ENCODE measurements at regions not wholly inside any gene's neighbourhood (a gene's known extent, or its start where the extent isn't known, plus 50 kb on each side); places are given as distances from the start of the nearest gene placed in this dataset.
"Not testable (repeated sequence)": the region's sequence is repeated elsewhere in the genome, so short reads cannot be mapped to it uniquely, and the experiment has no call there.

DNA sequence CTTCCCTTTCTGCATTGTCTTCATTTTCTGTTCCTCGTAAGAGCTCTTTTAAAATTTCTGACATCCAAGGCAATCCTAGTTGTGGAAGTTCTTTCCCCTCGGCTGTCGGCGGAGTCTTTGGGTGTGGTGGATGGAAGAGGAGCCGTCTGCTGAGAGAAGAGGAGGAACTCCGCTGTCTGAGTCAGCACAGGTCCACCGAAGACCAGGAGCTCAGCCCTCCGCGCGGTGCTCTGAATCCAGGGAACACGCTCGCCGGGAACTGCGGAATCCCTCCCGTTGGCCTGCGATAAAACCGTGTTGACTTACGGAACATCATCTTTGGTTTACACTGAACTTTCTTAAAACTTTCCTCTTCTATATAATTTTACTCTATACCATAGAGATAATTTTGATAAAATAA lies 100.7 kb upstream of the IRX4 start:
- H3K27me3 ChIP-seq, result no peaks in the 10 kb centered on the region
- no peaks in the 10 kb centered on the region for H3K9me3 ChIP-seq
- TF ChIP-seq, protein P1, sequence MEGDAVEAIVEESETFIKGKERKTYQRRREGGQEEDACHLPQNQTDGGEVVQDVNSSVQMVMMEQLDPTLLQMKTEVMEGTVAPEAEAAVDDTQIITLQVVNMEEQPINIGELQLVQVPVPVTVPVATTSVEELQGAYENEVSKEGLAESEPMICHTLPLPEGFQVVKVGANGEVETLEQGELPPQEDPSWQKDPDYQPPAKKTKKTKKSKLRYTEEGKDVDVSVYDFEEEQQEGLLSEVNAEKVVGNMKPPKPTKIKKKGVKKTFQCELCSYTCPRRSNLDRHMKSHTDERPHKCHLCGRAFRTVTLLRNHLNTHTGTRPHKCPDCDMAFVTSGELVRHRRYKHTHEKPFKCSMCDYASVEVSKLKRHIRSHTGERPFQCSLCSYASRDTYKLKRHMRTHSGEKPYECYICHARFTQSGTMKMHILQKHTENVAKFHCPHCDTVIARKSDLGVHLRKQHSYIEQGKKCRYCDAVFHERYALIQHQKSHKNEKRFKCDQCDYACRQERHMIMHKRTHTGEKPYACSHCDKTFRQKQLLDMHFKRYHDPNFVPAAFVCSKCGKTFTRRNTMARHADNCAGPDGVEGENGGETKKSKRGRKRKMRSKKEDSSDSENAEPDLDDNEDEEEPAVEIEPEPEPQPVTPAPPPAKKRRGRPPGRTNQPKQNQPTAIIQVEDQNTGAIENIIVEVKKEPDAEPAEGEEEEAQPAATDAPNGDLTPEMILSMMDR (IDR thresholded peaks at IDR 0.05), result no peak
- TF ChIP-seq POLR2AphosphoS5 (IDR thresholded peaks at IDR 0.05) (no peak), POLR2A (IDR thresholded peaks at IDR 0.05) (no peak), EP300 (IDR thresholded peaks at IDR 0.05) (no peak)
- no peak overlapping the region for H3K27ac ChIP-seq
- H3K4me3 ChIP-seq, result no peak overlapping the region
- no peaks in the 10 kb centered on the region for H3K36me3 ChIP-seq
- H3K4me1 ChIP-seq, result no peaks in the 10 kb centered on the region
- 93% methylated on average over 18 of the region's 18 CpGs for WGBS
- peak in 1 of 2 donors; percentile 79 for DNase-seq (ENCODE audit: low spot score in 2 of 2)

DNA sequence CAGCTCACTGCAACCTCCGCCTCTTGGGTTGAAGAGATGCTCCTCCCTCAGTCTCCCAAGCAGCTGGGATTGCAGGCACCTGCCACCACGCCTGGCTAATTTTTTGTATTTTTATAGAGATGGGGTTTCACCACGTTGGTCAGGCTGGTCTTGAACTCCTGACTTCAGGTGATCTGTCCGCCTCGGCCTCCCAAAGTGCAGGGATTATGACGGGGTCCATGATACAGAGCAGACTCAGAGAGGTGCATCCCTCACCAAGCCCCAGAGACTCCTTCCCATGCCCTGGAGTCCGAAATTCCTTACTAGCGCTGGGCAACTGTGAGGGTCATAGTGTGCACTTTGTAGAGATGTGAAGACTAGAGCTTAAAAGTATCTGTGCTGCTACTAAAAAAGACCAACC lies 99.8 kb upstream of the IRX4 start:
- H3K4me1 ChIP-seq; H3K4me3 ChIP-seq; H3K27me3 ChIP-seq; H3K9me3 ChIP-seq; DNase-seq (ENCODE audit: low spot score in 2 of 2); H3K27ac ChIP-seq; H3K36me3 ChIP-seq: not testable (repeated sequence)
- WGBS, result 69% methylated on average over 8 of the region's 8 CpGs

DNA sequence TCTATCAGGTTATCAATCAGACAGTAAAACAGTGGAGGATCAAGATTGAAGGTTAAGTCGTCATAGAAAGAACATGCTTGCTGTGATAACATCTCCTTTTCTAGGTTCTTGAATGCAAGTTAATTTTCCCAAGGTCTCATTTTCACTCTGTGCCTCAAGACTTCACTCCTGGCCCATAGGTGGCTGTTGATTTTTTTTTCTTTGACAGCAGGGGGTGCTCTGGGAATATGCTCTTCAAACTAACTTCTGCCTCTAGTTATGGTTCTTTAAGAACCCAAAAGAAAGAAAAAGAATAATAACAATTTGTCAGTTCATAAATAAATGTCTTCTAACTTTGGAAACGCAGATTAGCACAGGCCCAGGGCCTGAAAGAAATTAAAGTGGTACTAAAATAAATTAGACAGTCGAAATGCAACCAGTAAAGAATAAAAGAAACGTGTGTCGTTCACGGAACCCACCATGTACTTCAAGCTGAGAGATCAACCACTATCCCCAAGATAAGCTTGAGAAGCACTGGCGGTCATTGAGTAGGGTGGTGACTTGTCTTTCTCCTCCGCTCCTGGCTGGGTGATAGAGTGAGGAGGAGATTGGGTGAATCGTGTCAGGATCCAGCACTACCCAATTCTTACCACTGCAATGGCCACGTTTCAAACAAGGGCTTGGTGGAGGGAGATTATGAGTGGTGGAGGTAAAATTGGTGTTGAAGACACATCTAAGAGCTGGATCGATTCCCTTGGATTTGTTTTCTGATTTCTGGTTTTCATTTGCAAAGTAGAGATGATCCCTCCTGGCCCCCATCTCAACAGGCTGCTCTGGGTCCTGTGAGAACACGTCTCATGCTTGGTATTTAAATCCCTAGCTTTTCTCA lies 93.4 kb upstream of the IRX4 start:
- no peak for TF ChIP-seq POLR2AphosphoS5 (IDR thresholded peaks at IDR 0.05)
- TF ChIP-seq EP300 (IDR thresholded peaks at IDR 0.05), result no peak
- no peak for TF ChIP-seq POLR2A (IDR thresholded peaks at IDR 0.05)
- TF ChIP-seq, protein P1 (IDR thresholded peaks at IDR 0.05), result no peak
- Histone ChIP-seq H3K27ac (no peak overlapping the region), H3K27me3 (no peaks in the 10 kb centered on the region), H3K4me3 (no peak overlapping the region), H3K4me1 (peaks cover 24% of the 10 kb centered on the region), H3K36me3 (no peaks in the 10 kb centered on the region), H3K9me3 (no peaks in the 10 kb centered on the region)
- no peak for DNase-seq (ENCODE audit: low spot score in 2 of 2)
- WGBS, result 63% methylated on average over 12 of the region's 12 CpGs

DNA sequence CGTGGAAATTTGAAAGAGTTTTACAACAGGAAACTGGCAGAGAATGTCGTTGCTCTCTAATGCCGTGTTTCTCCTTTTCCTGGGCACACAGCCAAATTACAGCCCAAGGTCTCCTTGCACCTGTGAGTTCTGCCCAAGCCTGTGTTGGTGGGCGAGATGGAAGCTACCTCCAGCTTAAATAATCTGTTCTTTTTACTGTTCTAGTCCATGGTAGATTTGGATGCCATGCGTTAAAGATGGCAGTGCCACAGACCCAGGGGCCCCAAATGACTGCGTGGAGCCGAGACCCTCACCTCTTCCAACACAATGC lies 92.6 kb upstream of the IRX4 start:
- WGBS, result 61% methylated on average over 7 of the region's 7 CpGs
- TF ChIP-seq EP300 (IDR thresholded peaks at IDR 0.05), result no peak

DNA sequence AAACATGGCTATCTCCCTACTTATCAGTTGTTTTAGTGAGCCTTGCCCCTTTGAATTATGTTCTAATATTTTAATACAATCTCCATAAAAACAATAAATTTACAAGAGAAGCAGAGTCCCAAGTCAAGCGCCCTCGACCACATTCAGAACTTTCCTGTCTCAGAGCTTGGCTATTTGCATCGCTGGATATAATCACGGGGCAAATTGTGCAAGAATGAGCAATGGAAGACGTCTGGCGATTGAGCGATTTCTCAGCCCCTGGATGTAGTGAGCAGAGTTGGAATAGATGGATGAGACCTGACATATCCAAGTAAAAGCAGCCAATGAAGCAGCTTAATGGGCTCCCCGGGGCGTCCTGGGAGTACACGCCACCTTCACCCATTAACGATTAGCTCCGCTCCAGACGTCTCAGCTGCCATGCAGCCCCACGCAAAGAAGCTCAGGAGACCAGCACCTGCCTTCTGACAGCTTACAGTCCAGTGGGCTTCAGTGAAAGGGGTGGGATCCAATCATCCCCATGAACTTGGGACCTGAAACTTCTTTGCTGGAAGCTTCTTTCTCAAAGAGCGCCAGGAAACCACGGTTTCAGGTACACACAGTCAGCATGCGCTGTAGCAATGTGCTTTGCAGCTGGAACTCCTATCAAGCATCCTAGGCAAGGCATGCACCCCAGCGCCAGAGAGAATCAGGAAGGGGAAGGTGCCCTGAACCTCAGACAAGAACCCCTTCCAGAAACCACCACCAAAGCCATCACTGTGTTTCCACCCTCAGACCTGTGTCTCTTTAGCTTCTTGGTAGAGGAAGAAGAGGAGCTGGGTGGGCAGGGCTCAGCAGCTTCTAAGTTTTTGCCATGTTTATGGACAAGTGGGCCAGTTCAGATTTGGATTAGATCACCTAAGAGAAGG lies 92.0 kb upstream of the IRX4 start:
- peak overlapping the region; percentile 0 for H3K27ac ChIP-seq
- H3K27me3 ChIP-seq, result no peaks in the 10 kb centered on the region
- no peaks in the 10 kb centered on the region for H3K9me3 ChIP-seq
- TF ChIP-seq POLR2A (IDR thresholded peaks at IDR 0.05), result no peak
- no peak for TF ChIP-seq EP300 (IDR thresholded peaks at IDR 0.05)
- no peak for TF ChIP-seq POLR2AphosphoS5 (IDR thresholded peaks at IDR 0.05)
- TF ChIP-seq, protein P1 (IDR thresholded peaks at IDR 0.05), result no peak
- H3K4me1 ChIP-seq, result peaks cover 24% of the 10 kb centered on the region
- DNase-seq (ENCODE audit: low spot score in 2 of 2), result no peak
- H3K4me3 ChIP-seq, result no peak overlapping the region
- WGBS, result 69% methylated on average over 16 of the region's 18 CpGs
- no peaks in the 10 kb centered on the region for H3K36me3 ChIP-seq

More for the DNA sequence above, 92.6 kb upstream of the IRX4 start:
- H3K4me3 ChIP-seq, result no peak overlapping the region
- no peaks in the 10 kb centered on the region for H3K27me3 ChIP-seq
- no peak overlapping the region for H3K27ac ChIP-seq
- H3K4me1 ChIP-seq, result peaks cover 24% of the 10 kb centered on the region
- no peak for DNase-seq (ENCODE audit: low spot score in 2 of 2)
- no peaks in the 10 kb centered on the region for H3K36me3 ChIP-seq
- H3K9me3 ChIP-seq, result no peaks in the 10 kb centered on the region

DNA sequence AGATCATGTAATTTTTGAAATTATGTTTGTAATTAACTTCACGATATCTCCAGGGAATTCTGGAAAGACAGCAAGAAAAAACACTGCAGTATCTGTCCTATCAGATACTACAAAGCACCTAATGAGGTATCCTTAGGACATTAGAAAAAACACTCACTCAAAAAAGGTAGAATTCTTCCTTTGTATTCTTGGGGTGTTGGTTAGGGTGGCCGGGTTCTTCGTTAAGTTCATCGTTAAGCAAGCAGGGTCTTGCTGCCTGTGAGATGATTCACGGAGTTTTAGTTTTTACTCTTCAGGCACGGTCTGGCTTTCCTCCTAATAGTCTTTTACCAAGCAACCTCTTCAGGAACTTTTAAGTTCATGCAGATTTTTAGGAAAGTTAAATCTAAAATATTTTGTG lies 91.4 kb upstream of the IRX4 start:
- H3K27ac ChIP-seq, result peak overlapping the region; percentile 0
- TF ChIP-seq EP300 (IDR thresholded peaks at IDR 0.05) (no peak), POLR2AphosphoS5 (IDR thresholded peaks at IDR 0.05) (no peak), POLR2A (IDR thresholded peaks at IDR 0.05) (no peak)
- TF ChIP-seq, protein P1 (IDR thresholded peaks at IDR 0.05), result no peak
- H3K4me1 ChIP-seq, result peaks cover 24% of the 10 kb centered on the region
- no peaks in the 10 kb centered on the region for H3K36me3 ChIP-seq
- no peak overlapping the region for H3K4me3 ChIP-seq
- H3K9me3 ChIP-seq, result no peaks in the 10 kb centered on the region
- 40% methylated on average over 6 of the region's 6 CpGs for WGBS
- DNase-seq (ENCODE audit: low spot score in 2 of 2), result no peak
- no peaks in the 10 kb centered on the region for H3K27me3 ChIP-seq

Measured in suprapubic skin (tissue), 4 donors.